ENCODE measurements at regions not wholly inside any gene's neighbourhood (a gene's known extent, or its start where the extent isn't known, plus 50 kb on each side); places are given as distances from the start of the nearest gene placed in this dataset.

DNA sequence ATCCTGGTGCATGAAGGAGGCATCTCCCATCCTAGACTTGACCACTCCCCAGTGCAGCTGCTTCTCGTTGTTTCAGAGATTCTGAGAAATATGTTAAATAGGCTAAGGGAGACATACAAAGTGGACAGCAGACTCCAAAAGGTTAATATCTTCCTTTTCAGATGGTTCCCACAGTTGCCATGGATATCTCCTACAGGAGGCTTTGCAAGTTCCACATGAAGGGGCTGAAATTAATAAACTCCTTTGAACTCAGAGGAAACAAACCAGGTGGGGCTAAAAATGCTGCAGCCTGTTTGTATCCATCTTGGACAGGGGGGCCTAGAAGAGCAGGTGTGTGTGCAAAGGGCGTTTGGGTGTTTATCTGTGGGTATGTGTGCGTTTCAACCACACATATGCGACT, 257.4 kb upstream of the XYLT1 start (continued):
- TF ChIP-seq, protein P1, sequence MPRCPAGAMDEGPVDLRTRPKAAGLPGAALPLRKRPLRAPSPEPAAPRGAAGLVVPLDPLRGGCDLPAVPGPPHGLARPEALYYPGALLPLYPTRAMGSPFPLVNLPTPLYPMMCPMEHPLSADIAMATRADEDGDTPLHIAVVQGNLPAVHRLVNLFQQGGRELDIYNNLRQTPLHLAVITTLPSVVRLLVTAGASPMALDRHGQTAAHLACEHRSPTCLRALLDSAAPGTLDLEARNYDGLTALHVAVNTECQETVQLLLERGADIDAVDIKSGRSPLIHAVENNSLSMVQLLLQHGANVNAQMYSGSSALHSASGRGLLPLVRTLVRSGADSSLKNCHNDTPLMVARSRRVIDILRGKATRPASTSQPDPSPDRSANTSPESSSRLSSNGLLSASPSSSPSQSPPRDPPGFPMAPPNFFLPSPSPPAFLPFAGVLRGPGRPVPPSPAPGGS (IDR thresholded peaks at IDR 0.05): no peak
- TF ChIP-seq EP300 (IDR thresholded peaks at IDR 0.05): no peak

DNA sequence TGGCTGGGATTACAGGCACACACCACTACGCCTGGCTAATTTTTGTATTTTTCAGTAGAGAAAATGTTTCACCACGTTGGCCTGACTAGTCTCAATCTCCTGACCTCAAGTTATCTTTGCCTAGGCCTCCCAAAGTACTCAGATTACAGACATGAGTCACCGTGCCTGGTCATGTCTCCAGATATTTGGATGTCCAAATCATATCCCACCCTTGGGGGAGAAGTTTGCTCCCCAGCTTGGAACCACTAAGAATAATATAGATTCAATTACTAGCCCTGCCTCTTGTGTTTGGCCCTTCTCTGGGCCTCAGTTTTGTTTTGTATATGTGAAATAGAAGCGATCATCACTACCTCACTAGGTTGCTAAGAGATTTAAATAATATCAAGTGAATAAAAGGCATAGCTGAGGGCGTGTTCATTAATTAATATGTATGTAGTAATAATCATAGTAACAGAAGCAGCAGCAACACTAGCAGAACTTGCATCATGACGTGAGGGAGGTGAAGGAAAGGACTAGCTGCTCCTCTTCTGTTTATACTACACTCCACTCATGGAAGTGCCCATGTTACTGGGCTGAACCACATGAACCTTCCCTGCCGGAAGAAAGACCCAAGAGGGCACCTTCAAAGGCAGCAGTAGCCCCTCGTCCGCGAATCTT, 253.6 kb upstream of the XYLT1 start:
- Histone ChIP-seq H3K9me3 (no peaks in the 10 kb centered on the region), H3K27ac (no peak overlapping the region), H3K4me1 (no peaks in the 10 kb centered on the region), H3K4me2 (no peak overlapping the region), H3K4me3 (no peak overlapping the region)
- DNase-seq (ENCODE audit: low read depth in 1 of 2, low spot score in 1 of 2) (no peak), FAIRE-seq (no peak), ATAC-seq (no peak)
- CTCF ChIA-PET: no interaction called here
- TF ChIP-seq KDM5A (IDR thresholded peaks at IDR 0.05) (no peak), TP53 (CRISPR knock-in tag; IDR thresholded peaks at IDR 0.05) (no peak), ZFP36 (IDR thresholded peaks at IDR 0.05; ENCODE audit: borderline replicate concordance, partially characterized antibody) (no peak), CHD2 (IDR thresholded peaks at IDR 0.05; ENCODE audit: low read length, partially characterized antibody) (no peak), TFCP2L1 (CRISPR knock-in tag; IDR thresholded peaks at IDR 0.05) (no peak), RAD21 (conservative IDR thresholded peaks at IDR 0.05 in 1 of 2, IDR thresholded peaks at IDR 0.05 in 1 of 2) (no peak), NR3C1 (IDR thresholded peaks at IDR 0.05) (no peak), EHMT2 (IDR thresholded peaks at IDR 0.05; ENCODE audit: low read depth) (no peak), MAFK (IDR thresholded peaks at IDR 0.05; ENCODE audit: partially characterized antibody) (no peak), MAZ (IDR thresholded peaks at IDR 0.05; ENCODE audit: borderline replicate concordance, low read depth, low read length) (no peak)
- TF ChIP-seq, protein P2, sequence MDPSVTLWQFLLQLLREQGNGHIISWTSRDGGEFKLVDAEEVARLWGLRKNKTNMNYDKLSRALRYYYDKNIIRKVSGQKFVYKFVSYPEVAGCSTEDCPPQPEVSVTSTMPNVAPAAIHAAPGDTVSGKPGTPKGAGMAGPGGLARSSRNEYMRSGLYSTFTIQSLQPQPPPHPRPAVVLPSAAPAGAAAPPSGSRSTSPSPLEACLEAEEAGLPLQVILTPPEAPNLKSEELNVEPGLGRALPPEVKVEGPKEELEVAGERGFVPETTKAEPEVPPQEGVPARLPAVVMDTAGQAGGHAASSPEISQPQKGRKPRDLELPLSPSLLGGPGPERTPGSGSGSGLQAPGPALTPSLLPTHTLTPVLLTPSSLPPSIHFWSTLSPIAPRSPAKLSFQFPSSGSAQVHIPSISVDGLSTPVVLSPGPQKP (IDR thresholded peaks at IDR 0.05; ENCODE audit: low read depth, low read length): no peak
- TF ChIP-seq, protein P3, sequence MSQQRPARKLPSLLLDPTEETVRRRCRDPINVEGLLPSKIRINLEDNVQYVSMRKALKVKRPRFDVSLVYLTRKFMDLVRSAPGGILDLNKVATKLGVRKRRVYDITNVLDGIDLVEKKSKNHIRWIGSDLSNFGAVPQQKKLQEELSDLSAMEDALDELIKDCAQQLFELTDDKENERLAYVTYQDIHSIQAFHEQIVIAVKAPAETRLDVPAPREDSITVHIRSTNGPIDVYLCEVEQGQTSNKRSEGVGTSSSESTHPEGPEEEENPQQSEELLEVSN (IDR thresholded peaks at IDR 0.05; ENCODE audit: borderline replicate concordance, low read depth): no peak
- POLR2A ChIA-PET: no interaction called here
- 12% methylated on average over 10 of the region's 10 CpGs for WGBS (ENCODE audit: missing lambda C conversion rate)

DNA sequence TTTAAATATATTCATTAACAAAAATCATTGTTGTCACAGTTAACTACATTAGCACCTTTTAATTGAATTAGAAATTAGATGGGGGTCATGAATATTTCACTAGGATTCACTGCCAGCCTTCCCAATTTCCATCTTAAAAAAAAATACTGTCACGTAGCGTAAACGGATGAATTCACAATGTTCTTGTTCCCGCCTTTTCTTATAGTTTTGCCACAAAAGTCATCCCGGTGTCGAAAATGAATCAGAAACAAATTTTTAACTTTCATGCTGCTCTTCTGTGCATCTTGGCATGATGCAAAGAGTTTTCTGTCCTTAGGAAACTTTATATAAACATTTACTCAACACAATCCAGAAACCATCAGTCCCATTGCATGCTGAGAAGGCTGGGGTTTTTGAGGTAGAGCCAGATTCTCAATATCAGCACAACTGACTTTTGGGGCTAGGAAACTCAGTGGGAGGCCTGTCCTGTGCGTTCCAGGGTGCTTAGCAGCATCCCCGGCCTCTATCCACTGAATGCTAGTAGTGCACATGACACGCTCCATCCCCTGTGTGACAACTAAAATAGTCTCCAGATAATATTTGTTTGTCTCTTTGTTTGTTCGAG, 252.9 kb upstream of the XYLT1 start:
- no peak overlapping the region for H3K27ac ChIP-seq
- H3K4me1 ChIP-seq: no peaks in the 10 kb centered on the region
- no peak overlapping the region for H3K4me3 ChIP-seq
- TF ChIP-seq ZC3H11A (IDR thresholded peaks at IDR 0.05): no peak
- TF ChIP-seq MAZ (IDR thresholded peaks at IDR 0.05; ENCODE audit: borderline replicate concordance, low read depth, low read length): no peak
- TF ChIP-seq FOSL2 (IDR thresholded peaks at IDR 0.05): no peak
- no peak for TF ChIP-seq FOSL2 (CRISPR knock-in tag; IDR thresholded peaks at IDR 0.05)
- TF ChIP-seq, protein P4, sequence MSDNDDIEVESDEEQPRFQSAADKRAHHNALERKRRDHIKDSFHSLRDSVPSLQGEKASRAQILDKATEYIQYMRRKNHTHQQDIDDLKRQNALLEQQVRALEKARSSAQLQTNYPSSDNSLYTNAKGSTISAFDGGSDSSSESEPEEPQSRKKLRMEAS (IDR thresholded peaks at IDR 0.05): no peak
- TF ChIP-seq ZNF302 (CRISPR knock-in tag; IDR thresholded peaks at IDR 0.05): no peak
- TF ChIP-seq, protein P5, sequence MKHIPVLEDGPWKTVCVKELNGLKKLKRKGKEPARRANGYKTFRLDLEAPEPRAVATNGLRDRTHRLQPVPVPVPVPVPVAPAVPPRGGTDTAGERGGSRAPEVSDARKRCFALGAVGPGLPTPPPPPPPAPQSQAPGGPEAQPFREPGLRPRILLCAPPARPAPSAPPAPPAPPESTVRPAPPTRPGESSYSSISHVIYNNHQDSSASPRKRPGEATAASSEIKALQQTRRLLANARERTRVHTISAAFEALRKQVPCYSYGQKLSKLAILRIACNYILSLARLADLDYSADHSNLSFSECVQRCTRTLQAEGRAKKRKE (CRISPR knock-in tag; IDR thresholded peaks at IDR 0.05; ENCODE audit: low read depth): no peak
- no peak for TF ChIP-seq MYC (IDR thresholded peaks at IDR 0.05; ENCODE audit: borderline replicate concordance, low read length)
- TF ChIP-seq EP300 (IDR thresholded peaks at IDR 0.05): no peak
- TF ChIP-seq KDM5A (IDR thresholded peaks at IDR 0.05): no peak
- TF ChIP-seq CEBPB (IDR thresholded peaks at IDR 0.05): no peak
- TF ChIP-seq RARB (CRISPR knock-in tag; IDR thresholded peaks at IDR 0.05): no peak
- no peak for TF ChIP-seq NFE2L2 (conservative IDR thresholded peaks at IDR 0.05; ENCODE audit: low read length)
- no peak overlapping the region for H3K4me2 ChIP-seq
- POLR2A ChIA-PET: no interaction called here
- FAIRE-seq (no peak), ATAC-seq (no peak), DNase-seq (ENCODE audit: low read depth in 1 of 2, low spot score in 1 of 2) (no peak)
- WGBS (ENCODE audit: missing lambda C conversion rate): 24% methylated on average over 10 of the region's 10 CpGs
- no peaks in the 10 kb centered on the region for H3K9me3 ChIP-seq
- CTCF ChIA-PET: no interaction called here
